GM21576 (cell line): ENCODE measurements at regions not wholly inside any gene's neighbourhood (a gene's known extent, or its start where the extent isn't known, plus 50 kb on each side); places are given as distances from the start of the nearest gene placed in this dataset.

Experiments
- ATAC-seq: cut with Tn5 transposase; IDR thresholded peaks from one replicate; pipeline ENCODE4 v1.9.1; 2021; ENCODE audit warnings: mild to moderate bottlenecking, moderate library complexity; ENCODE audit not compliant: unreplicated experiment

DNA sequence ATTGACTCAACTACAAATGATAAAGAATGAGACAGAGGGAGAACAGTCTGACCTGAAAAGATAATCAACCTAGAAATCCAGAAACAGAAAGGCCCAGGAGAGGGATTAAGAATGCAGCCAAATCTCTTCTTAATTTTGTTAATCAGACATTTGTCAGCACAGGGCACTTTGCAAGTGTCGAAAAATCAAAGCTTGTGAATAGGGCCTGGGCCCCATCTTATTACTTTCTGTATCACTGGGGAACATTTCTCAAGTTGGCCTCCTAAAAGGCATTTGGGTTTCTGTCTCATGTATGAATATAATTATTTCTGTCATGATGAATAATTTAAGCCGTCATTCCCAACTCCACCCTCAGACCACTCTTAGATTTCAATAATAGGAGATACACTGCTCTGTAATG, 308.4 kb upstream of the PRKCQ start:
- no peak for ATAC-seq

DNA sequence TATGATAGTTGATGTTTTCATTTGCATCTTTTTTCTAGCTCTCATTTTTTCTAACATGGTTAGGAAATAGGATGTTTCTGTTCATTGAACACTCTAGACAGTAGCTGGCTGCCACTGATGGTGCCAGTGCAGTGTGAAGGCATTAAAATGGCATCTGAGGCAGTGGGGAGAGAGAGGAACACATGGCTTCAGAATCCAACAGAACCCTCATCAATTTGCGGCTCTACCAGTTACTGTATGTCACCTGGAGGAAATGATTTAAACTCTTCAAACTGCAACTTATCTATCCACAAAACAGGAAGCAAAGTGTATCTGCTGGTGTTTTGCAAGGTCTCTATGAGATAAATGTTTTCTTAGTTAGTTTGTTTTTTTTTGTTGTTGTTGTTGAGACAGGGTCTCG, 305.2 kb upstream of the PRKCQ start:
- no peak for ATAC-seq

DNA sequence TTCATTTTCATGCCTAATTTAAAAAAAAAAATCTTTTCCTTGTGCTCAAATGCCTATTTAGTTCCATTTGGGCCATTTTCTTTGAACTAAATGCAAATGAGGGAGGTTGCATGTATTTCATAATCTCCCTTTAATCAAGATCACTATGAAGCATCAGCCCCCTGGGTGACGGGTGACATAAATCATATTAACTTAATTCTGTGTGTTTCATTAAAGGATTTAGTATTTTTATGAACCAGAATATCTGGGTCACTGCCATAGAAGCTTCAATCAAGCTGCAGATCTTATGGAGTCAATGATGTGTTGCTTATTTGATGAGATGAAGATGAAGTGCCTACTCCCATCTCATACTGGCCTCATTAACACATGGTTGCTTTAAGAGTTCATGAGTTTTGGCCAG, 301.9 kb upstream of the PRKCQ start:
- ATAC-seq, result no peak

DNA sequence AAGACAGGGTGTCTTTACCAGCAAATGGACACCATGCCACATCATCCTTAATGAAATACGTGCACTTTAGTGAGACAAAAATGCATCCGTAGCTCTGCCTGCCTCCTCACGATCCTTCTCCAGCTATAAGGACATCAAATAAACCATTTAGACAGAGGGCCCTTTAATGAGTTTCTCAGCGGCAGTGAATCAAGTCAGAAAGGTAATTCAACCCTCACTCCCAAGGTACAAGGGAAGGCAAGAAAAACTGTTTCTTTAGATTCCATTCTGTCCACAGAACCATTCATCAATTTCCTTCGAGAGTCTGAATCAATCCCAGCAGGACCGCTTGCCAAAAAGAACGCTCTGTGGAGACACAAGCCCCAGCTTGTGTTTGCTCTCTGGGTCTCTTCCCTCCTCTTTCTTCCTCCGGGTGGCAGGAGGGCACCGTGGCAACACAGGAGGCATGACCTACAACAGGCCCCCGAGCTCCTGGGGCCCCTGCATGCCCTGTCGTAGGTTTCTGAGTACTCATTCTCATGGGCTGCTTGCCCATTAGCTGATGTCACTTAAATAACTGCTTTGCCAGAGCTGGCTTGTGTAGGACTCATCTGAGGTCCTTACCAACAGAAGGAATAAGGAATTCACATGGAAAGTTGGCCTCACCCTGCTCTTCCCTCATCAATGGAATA, 297.8 kb upstream of the PRKCQ start:
- no peak for ATAC-seq

DNA sequence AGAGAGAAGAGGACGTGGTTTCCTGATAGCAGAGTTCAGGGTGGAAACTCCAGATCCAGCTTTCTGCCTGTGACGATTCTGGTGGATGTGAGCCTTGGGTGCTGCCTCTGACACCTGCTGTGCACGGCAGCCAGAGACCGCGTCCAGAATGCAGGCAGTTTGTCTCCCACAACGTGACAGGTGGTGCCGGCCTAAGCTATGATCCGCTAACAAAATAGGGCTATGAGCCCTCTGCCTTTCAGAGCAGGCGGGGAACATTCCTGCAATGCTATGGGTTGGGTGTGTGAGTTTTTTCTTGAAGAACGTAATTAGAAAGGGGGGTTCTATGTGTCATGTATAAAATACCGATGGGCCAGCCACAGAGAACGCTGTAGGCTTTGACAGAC, 297.3 kb upstream of the PRKCQ start:
- no peak for ATAC-seq

DNA sequence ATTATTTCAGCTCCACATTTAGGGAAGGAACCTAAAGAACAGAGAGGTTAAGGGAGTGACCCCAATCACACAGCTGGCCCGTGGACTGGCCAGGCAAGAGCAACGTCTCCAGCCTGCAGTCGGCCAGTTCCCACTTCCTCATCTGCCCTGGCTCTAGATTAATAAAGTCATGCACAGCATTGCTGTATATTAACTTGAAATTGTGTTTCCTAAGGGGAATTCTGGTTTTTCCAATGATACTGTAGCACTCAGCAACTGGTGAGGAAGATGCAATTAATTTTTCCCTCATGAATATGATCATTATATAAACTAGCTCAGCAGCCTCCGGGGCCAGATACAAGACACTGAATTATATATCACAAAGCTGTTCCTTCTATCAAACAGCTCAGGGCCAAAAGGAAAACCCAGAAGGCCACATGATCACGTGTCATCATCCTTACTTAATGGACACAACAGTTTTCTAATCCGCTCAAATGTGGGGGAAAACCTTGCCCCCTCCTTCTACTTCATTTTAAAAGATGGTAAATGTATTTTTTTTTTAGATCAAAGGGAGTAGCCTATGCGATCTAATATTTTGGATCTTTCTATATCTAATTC, 295.3 kb upstream of the PRKCQ start:
- no peak for ATAC-seq

DNA sequence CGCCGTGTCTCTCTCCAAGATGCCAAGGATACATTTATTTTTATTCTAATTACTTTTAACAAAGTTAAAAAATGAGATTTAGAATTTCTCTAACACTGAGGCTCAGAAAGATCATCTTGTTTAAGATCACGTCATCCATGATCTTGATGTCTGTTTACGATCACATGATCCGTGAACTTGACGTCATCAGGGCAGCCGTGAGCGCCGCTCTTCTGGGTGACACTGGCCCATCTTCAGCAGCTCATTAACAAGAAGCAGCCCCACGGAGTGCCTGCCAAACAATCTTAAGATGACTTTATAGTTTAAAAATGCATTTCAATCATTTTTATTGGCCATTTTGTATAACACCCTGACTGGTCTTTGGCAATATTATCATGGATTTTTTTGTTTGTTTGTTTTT, 291.1 kb upstream of the PRKCQ start:
- no peak for ATAC-seq

GRCh38 chr10:6868036-6868725, 288.1 kb upstream of the PRKCQ start:
- ATAC-seq, result no peak

DNA sequence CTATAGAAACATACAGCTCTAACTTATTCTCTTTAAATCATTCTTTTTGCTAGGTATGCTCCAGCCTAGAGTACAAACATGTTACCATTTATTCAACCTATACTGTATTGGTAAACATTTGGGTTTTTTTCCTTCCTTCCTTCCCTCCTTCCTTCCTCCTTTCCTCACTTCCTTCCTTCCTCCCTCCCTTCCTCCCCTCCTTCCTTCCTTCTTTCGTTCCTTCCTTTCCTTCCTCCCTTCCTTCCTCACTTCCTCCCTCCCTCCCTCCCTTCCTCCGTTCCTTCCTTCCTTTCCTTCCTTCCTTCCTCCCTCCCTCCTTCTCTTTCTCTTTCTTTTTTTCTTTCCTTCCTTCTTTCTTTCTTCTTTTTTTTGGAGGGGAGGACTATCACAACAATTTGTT, 286.7 kb upstream of the PRKCQ start:
- ATAC-seq, result no peak

- no peak for ATAC-seq
Measured at GRCh38 chr10:6864142-6864541, 284.1 kb upstream of the PRKCQ start.

GRCh38 chr10:6863381-6863780, 283.3 kb upstream of the PRKCQ start:
- ATAC-seq, result no peak

DNA sequence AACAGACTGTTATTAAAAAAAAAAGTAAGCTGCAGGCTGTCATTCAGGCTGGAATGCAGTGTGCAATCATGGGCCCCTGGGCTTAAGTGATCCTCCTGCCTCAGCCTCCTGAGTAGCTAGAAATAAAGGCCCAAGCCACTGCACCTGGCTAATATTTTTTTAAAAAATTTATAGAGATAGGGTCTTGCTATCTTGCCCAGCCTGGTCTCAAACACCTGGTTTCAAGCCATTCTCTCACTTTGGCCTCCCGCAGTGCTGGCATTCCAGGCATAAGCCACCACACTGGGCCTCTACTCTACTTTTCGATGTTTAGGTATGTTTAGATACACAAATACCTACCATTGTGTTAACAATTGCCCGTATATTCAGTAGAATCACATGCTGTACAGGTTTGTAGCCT, 270.4 kb upstream of the PRKCQ start:
- ATAC-seq, result no peak

- ATAC-seq, result no peak
Measured at GRCh38 chr10:6847561-6847960, 267.5 kb upstream of the PRKCQ start.

- no peak for ATAC-seq
Measured at GRCh38 chr10:6843894-6844650, 264.0 kb upstream of the PRKCQ start.

GRCh38 chr10:6843481-6843881, 263.4 kb upstream of the PRKCQ start:
- ATAC-seq, result no peak

DNA sequence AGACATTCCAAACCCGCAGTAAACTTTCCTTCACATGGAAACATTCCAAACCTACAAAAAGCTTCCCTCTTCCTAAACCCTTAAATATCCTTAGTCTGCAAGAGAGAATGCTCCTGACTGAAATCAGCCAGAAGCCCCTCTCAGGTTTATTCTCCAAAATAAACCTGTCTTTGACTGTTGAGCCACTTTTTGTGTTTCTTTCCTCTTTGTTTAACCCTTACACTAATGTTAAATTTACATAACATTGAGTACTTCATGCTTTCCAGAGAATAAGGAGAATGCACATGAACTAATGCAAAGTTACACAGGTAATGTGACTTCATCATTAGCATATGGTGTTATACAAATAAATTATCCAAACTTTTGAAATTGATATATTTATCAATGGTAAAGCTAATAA, 262.6 kb upstream of the PRKCQ start:
- no peak for ATAC-seq

- no peak for ATAC-seq
Measured at GRCh38 chr10:6841761-6842160, 261.7 kb upstream of the PRKCQ start.

DNA sequence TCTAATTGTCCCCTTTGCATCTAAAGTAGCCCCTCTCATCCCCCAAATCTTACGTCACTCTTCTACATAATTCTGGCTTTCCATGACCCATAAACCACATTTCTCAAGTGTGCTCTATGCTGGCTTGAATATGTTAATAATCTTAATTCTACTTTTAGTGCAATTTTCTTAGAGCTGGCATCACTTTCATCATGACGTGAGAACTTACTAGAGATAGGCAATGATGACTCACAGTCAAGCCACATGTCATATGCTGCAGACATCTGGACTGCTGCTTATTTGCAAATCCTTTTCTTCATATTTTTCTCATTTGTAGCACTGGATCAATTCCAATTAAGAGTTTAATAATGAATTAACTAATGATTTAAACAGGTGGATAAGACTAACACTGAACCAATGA, 260.7 kb upstream of the PRKCQ start:
- no peak for ATAC-seq

- no peak for ATAC-seq
Measured at GRCh38 chr10:6840201-6840691, 260.2 kb upstream of the PRKCQ start.

GRCh38 chr10:6838118-6838517, 258.0 kb upstream of the PRKCQ start:
- no peak for ATAC-seq

GRCh38 chr10:6833458-6834011, 253.5 kb upstream of the PRKCQ start:
- no peak for ATAC-seq
